ENCODE measurements at regions not wholly inside any gene's neighbourhood (a gene's known extent, or its start where the extent isn't known, plus 50 kb on each side); places are given as distances from the start of the nearest gene placed in this dataset.

DNA sequence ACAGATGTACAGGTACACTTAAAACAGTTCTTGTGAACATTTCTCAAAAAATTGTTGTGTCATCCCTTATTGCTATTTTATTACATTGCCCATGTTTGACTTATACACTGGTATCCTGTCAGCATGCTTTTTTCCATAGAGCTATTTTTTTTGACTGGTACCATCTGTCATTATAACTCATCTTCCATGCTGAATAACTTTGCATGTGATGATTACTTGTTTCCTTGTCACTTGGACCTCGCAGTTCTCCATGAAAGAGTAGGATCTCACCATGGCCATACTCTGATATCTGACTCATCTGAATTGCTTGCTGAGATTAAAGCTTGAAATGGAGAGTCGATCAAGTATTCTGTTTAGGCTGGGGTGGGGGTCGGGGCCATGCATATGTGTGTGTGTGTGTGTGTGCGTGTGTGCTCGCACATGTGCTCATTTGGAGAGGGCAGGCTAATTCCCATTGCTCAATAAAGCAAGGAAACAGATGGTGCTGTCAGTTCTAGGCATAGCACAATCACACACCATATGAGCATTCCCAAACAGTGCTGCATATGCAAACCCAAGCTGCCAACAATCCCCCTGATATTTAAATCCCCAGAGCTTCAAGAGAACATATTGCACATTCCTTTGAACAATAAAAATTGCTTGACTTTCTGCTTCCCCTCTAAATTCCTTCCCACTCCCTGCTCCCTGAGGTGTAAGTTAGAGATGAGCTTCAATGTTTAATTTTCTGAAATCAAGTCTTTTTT lies 62.9 kb downstream of the NHLRC3 start:
- DNase-seq (ENCODE audit: low read depth in 4 of 4, low spot score in 2 of 4) = no peak

DNA sequence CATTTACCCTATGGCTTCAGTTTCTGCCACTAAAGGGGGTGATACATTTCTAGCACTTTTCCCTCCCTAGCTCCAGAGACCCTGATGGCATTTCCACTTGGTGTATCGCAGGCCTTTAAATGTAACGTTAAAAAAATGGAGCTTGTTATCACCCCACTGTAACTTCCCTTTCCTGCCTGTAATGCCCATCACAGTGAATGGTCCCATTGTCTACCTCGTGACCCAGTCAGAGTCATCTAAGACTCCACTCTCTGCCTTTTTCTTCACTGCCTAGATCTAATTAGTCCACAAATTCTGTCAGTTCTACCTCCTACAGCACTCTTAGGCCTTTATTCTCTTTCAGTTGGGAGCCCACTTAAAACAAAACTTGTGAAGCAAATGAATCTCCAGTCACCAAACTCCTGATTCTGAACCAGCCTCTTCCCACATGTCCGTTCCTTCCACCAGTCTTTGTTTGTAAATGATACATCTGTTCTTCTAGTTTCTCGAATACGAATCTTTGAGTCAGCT lies 64.8 kb downstream of the NHLRC3 start:
- no peak for DNase-seq (ENCODE audit: low read depth in 4 of 4, low spot score in 2 of 4)

DNA sequence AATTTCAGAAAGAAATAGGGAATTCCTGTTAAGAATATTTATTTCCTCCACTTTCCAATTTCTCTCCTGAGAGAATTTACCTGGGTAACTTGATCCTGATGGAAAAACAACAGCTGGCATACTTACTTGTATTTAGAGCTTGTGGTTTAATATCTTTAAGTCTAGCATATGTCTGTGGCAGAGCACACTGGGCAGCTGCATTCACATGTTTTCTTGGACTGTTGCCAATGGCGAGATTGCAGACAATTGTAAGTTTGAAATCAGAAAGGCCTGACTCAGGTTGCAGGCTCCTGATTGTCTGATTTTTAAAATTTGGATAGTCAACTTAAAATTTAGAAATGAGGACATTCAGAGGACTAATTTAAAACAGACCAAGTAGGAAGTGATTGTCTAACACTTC lies 66.9 kb downstream of the NHLRC3 start:
- no peak for DNase-seq (ENCODE audit: low read depth in 4 of 4, low spot score in 2 of 4)

DNA sequence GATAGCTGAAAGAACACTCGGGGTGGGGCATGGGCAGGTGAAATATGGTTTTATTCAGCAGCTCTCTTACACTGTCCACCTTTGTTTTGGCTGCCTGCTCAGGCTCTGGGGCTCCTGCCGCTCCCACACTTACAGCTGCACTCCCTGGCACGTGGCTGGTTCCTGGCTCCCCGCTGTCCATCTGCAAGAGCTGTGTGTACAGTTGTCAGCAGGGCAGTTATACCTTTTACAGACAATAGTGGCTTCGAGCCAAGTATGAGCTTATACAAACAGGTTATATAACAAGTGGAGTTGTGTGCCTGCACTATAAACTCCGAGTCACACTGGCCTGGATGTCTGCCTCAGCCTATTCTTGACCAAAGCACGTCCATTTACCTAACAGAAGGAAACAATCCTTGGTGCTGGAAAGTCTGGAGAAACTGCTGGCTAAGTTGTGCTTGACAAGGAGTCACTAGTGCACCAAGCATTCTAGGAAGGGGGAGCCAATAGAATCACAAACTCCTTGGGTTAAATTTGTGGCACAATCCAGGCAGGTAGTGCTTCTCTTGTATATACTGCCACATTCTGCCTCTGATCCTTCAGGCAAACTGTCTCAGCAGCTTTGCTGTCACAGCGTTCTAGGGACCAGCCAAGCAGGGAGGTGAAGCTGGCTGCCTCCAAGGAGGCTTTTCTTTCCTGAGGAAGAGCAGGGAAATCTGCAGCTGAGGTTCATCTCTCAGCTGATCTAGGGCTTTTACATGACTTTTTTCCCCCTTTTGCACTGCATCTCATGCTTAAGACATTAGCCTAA lies 68.2 kb downstream of the NHLRC3 start:
- no peak for DNase-seq (ENCODE audit: low read depth in 4 of 4, low spot score in 2 of 4)

GRCh38 chr13:39107561-39107960 lies 69.3 kb downstream of the NHLRC3 start:
- no peak for DNase-seq (ENCODE audit: low read depth in 4 of 4, low spot score in 2 of 4)

DNA sequence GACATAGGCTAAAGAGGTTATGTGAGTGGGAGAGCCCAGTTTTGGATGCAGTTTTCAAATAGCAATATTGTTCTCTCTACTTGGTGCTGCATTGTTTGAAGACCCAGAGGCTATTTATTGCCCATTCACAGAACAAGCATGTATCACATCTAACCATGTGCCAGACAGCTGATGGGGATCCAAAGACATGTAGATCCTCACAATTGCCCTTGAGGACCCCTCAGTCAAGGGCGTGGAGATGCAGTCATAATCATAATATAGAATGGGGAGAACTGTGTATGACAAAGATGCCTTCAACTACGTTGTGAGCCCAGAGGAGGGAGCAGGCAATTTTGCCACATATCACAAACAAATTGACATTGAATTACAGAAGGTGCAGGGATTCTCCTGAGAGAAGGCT lies 70.5 kb downstream of the NHLRC3 start:
- DNase-seq (ENCODE audit: low read depth in 4 of 4, low spot score in 2 of 4) = no peak

DNA sequence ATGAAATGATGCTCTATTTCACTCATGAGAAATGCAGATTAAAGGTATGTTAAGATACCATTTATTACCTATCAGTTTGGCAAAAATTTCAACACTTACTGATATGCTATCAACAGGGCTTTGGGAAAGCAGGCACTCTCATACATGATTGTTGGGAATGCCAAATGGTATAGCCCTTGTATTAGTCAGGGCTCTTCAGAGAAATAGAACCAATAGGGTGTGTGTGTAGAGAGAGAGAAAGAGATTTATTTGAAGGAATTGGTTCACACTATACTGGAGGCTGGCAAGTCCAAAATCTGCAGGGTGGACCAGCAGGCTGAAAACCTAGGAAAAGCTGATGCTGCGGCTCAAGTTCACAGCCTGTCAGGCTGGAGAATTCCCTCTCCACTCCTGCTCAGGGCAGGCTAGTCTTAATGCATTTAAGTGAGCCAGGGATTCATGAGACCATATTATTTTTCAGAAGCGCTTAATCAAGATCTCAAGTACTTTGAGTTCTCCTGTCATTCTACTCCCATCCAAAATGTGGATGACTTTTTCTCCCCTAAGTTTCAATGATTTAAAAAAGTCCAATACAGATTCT lies 72.4 kb downstream of the NHLRC3 start:
- no peak for DNase-seq (ENCODE audit: low read depth in 4 of 4, low spot score in 2 of 4)

- DNase-seq (ENCODE audit: low read depth in 4 of 4, low spot score in 2 of 4) = no peak
Measured at GRCh38 chr13:39111145-39111544, 72.9 kb downstream of the NHLRC3 start.

- no peak for DNase-seq (ENCODE audit: low read depth in 4 of 4, low spot score in 2 of 4)
Measured at GRCh38 chr13:39119422-39119821, 81.2 kb downstream of the NHLRC3 start.

GRCh38 chr13:39123578-39123977 lies 85.3 kb downstream of the NHLRC3 start:
- DNase-seq (ENCODE audit: low read depth in 4 of 4, low spot score in 2 of 4) = no peak

GRCh38 chr13:39129213-39129612 lies 91.0 kb downstream of the NHLRC3 start:
- DNase-seq (ENCODE audit: low read depth in 4 of 4, low spot score in 2 of 4) = no peak

GRCh38 chr13:39130301-39130700 lies 92.0 kb downstream of the NHLRC3 start:
- no peak for DNase-seq (ENCODE audit: low read depth in 4 of 4, low spot score in 2 of 4)

- DNase-seq (ENCODE audit: low read depth in 4 of 4, low spot score in 2 of 4) = no peak
Measured at GRCh38 chr13:39132286-39133230, 94.3 kb downstream of the NHLRC3 start.

DNA sequence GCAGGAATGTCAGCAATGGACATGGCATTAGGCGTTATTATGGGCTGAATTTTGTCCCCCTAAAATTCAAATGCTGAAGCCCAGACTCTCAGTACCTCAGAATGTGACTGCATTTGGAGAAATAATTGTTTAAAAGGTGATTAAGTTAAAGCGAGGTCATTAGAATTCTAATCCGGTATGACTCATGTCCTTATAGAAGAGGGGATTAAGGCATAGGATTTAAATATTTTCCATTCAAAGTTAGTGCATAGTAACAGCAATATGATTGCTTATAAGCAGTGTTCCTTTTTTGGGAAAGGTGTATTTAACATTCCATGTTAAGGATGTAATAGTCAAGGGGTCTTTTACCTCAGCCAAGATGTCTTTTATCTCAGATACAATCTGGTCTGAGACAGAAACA lies 95.5 kb downstream of the NHLRC3 start:
- DNase-seq (ENCODE audit: low read depth in 4 of 4, low spot score in 2 of 4) = no peak

DNA sequence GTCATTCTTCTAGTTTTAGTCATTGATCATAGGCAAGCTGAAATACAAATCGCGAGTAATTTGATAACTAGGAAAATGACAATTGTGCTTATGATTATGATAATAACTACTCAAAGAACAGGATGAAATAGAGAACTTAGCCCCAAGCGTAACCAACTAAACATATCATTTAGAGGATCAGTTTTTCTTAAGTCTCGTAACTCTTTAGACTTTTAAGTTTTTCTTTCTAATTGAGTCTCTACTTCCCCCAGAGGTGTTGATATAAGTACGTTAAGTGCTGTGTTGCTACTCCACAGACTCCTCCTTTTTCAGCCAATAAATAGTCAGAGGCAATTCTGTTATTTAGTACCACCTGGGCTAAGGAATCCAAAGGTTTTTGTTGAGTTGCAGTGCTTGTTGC lies 96.3 kb downstream of the NHLRC3 start:
- no peak for DNase-seq (ENCODE audit: low read depth in 4 of 4, low spot score in 2 of 4)

DNA sequence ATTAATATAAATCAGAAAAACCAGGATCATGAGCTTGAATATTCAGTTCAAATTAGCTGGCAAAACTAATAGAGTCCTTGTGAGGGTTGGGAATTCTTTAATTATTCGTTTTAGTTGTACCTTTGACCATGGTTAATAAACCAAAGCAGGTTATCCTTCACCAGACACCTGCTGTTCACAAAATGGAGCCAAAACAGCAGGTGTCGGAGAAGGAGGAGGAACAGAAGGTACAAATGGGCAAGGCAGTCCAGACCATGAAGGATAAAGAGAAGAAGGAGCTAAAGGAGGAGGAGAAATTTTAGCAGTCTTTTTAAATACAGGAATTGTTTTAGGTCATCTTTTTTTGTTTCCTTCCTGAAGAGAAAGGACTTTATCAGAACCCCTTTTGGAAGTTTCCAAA lies 106.1 kb downstream of the NHLRC3 start:
- no peak for DNase-seq (ENCODE audit: low read depth in 4 of 4, low spot score in 2 of 4)

- DNase-seq (ENCODE audit: low read depth in 4 of 4, low spot score in 2 of 4) = peak; percentile 15 to 33 (median 20)
Measured at GRCh38 chr13:39144941-39145533, 106.8 kb downstream of the NHLRC3 start.

DNA sequence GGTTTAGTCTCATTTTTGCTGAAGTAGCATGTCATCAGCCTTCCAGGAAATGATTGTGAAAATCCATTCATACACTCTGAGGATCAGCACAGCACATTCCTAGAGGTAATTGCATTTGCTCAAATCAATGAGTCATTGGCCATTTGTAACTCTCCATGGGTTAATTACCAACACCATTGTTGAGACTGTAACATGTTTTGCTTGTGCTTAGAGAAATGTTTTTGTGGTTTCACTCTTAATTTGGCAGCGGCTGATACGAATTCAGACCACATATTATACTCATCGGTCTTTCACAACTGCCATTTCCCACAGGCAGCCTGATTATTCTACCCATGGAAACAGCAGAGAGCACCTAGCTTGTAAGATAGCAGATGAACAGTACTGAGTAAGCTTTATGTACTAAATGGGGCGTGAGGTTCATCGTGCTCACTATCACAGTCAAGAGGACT lies 110.3 kb downstream of the NHLRC3 start:
- DNase-seq (ENCODE audit: low read depth in 4 of 4, low spot score in 2 of 4) = no peak

DNA sequence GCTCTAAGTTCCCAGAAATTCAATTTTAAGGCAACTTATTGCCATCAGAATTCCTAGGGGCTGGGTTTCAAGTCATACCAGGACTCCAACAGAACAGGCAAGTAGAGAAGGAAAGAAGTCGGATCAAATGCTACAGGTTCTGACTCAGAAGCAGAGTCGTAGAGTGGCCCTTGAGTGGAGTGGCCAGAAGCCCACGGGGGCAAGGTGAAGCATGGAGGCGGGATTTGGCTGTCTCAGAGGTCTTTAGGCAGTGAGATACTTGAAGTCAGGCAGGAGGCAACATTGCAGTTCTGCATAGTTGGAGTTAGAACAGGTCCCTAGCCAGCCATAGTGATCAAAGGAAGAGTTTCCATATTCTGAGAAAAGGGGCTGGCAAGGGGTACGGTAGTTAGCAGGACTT lies 111.6 kb downstream of the NHLRC3 start:
- DNase-seq (ENCODE audit: low read depth in 4 of 4, low spot score in 2 of 4) = no peak

- DNase-seq (ENCODE audit: low read depth in 4 of 4, low spot score in 2 of 4) = no peak
Measured at GRCh38 chr13:39154041-39154440, 115.8 kb downstream of the NHLRC3 start.

Data from left renal cortex interstitium (tissue), 4 donors.